ENCODE measurements at regions not wholly inside any gene's neighbourhood (a gene's known extent, or its start where the extent isn't known, plus 50 kb on each side); places are given as distances from the start of the nearest gene placed in this dataset.

DNA sequence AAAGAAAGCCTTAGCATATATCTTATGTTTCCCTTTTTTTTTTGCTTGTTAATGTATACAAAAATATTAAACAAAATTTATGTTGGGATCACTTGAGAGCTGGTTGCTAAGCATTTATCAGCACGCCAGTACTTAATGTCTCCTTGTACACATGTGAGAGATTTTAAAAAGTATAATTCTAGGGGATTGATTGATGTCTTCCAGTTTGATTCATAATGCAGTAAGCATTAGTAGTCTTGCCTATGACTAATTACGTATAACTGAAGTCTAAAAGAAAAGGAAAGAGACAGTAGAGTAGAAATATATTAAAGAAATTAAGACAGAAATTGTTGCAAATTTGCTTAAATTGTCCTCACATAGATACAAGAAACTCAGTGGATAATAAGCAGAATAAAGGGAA is 1630.4 kb upstream of the B3GALT2 start:
- H3K27me3 ChIP-seq, result no peaks in the 10 kb centered on the region
- no peak for DNase-seq

DNA sequence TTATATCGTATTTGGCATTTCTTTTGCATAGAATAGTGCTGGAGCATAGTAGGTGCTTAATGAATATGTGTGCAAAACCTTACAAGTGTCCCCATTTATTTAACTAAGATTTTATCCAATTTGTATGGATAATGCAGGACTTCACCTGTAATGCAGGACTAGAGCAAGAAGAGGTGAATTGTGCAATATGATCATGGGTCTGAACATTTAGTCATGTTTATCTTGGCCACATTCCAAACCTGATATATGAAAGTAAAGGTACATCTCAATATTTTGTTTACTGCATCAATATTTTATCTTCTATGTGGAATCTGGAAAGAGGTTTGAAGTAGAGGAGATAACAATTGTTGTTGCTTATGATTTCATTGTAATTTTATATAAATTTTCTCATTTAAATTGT is 1626.7 kb upstream of the B3GALT2 start:
- H3K36me3 ChIP-seq, result no peaks in the 10 kb centered on the region
- DNase-seq, result no peak
- no peaks in the 10 kb centered on the region for H3K4me1 ChIP-seq
- H3K27ac ChIP-seq, result no peak overlapping the region
- no peaks in the 10 kb centered on the region for H3K27me3 ChIP-seq
- TF ChIP-seq, protein P1, sequence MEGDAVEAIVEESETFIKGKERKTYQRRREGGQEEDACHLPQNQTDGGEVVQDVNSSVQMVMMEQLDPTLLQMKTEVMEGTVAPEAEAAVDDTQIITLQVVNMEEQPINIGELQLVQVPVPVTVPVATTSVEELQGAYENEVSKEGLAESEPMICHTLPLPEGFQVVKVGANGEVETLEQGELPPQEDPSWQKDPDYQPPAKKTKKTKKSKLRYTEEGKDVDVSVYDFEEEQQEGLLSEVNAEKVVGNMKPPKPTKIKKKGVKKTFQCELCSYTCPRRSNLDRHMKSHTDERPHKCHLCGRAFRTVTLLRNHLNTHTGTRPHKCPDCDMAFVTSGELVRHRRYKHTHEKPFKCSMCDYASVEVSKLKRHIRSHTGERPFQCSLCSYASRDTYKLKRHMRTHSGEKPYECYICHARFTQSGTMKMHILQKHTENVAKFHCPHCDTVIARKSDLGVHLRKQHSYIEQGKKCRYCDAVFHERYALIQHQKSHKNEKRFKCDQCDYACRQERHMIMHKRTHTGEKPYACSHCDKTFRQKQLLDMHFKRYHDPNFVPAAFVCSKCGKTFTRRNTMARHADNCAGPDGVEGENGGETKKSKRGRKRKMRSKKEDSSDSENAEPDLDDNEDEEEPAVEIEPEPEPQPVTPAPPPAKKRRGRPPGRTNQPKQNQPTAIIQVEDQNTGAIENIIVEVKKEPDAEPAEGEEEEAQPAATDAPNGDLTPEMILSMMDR (IDR thresholded peaks at IDR 0.05), result no peak
- no peak overlapping the region for H3K4me3 ChIP-seq
- no peaks in the 10 kb centered on the region for H3K9me3 ChIP-seq
- intact Hi-C loops (cut with DNase I), result no loop called here
- ATAC-seq, result no peak

More for the DNA sequence above, 1630.4 kb upstream of the B3GALT2 start:
- no peak for ATAC-seq
- Histone ChIP-seq H3K4me1 (no peaks in the 10 kb centered on the region), H3K36me3 (no peaks in the 10 kb centered on the region), H3K4me3 (no peak overlapping the region), H3K27ac (no peak overlapping the region), H3K9me3 (no peaks in the 10 kb centered on the region)
- TF ChIP-seq, protein P1 (IDR thresholded peaks at IDR 0.05), result no peak
- intact Hi-C loops (cut with DNase I), result no loop called here

DNA sequence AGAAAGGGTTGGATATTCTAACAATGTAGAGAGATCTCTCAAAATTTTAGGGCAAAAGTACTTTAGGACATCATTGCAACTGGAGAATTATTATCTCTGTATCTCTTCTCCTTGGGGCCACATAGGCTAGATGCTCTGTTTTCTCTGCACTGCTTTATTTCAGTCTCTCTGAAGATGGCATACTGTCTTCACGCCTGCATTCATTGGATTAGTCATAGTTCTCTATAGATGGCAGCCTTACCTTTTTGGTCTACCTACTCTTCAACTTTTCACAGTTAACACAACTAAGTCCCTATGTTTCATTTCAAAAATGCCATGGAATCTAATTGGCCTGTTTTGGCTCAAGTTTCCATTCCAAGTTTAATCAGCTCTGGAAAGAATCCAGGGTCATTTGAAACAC is 1623.3 kb upstream of the B3GALT2 start:
- TF ChIP-seq, protein P1 (IDR thresholded peaks at IDR 0.05), result no peak
- no peaks in the 10 kb centered on the region for H3K4me1 ChIP-seq
- H3K9me3 ChIP-seq, result no peaks in the 10 kb centered on the region
- H3K27me3 ChIP-seq, result no peaks in the 10 kb centered on the region
- H3K27ac ChIP-seq, result no peak overlapping the region
- no peak overlapping the region for H3K4me3 ChIP-seq
- no peak for DNase-seq
- intact Hi-C loops (cut with DNase I), result no loop called here
- no peaks in the 10 kb centered on the region for H3K36me3 ChIP-seq
- no peak for ATAC-seq

DNA sequence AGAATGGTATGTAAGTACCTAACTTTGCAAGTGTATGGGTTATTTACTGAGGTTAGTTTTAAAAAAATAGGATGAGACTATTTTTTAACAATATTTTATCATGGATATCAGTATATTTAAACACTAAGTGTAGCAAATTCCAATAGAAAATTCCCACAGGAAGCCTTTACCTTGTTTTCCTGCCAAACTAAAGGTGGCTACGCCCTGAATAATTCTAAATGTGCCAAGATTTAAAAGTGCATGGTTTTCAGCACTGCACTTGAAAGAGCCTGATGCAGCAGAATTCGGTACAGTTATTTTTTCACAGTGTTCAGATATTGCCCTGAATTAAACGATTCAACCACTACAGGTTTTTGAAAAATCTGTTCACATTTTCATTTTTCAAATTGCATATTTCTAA is 1622.8 kb upstream of the B3GALT2 start:
- intact Hi-C loops (cut with DNase I), result no loop called here
- ATAC-seq (no peak), DNase-seq (no peak)
- no peaks in the 10 kb centered on the region for H3K4me1 ChIP-seq
- no peaks in the 10 kb centered on the region for H3K36me3 ChIP-seq
- TF ChIP-seq, protein P1 (IDR thresholded peaks at IDR 0.05), result no peak
- H3K4me3 ChIP-seq, result no peak overlapping the region
- no peak overlapping the region for H3K27ac ChIP-seq
- no peaks in the 10 kb centered on the region for H3K27me3 ChIP-seq
- no peaks in the 10 kb centered on the region for H3K9me3 ChIP-seq

DNA sequence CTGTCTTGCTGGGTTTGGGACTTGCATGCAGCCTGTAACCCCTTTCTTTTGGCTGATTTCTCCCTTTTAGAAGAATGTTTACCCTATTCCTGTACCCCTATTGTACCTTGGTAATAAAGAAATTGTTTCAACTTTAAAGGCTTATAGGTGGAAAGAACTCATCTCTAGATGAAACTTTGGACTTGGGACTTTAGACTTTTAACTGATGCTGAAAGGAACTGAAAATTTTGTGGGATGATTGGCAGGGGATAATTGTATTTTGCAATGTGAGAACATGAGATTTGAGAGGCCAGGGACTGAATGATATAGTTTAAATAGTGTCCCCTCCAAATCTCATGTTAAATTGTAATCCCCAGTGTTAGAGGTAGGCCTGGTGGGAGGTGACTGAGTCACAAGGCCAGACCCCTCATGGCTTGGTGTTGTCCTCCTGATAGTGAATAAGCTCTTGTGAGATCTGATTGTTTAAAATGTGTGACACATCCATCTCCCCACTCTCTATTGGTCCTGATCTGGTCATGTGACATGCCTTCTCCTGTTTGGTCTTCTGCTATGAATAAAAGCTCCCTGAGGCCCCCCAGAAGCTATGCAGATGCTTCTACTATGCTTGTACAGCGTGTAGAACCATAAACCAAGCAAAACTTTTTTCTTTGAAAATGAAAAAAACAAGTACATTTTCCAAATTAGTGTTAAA is 1621.3 kb upstream of the B3GALT2 start:
- H3K27ac ChIP-seq, result no peak overlapping the region
- no peaks in the 10 kb centered on the region for H3K27me3 ChIP-seq
- no peaks in the 10 kb centered on the region for H3K36me3 ChIP-seq
- TF ChIP-seq, protein P1 (IDR thresholded peaks at IDR 0.05), result no peak
- no peaks in the 10 kb centered on the region for H3K9me3 ChIP-seq
- no peaks in the 10 kb centered on the region for H3K4me1 ChIP-seq
- ATAC-seq (no peak), DNase-seq (no peak)
- H3K4me3 ChIP-seq, result no peak overlapping the region
- intact Hi-C loops (cut with DNase I), result no loop called here

Data from left lung (tissue), 4 donors.